MV-4-11 (cell line): ENCODE measurements at regions not wholly inside any gene's neighbourhood (a gene's known extent, or its start where the extent isn't known, plus 50 kb on each side); places are given as distances from the start of the nearest gene placed in this dataset.
"Not testable (repeated sequence)": the region's sequence is repeated elsewhere in the genome, so short reads cannot be mapped to it uniquely, and the experiment has no call there.

Experiments
- DNase-seq: peaks from one replicate; lab custom pipeline; 2025; lab: John Stamatoyannopoulos, UW

DNA sequence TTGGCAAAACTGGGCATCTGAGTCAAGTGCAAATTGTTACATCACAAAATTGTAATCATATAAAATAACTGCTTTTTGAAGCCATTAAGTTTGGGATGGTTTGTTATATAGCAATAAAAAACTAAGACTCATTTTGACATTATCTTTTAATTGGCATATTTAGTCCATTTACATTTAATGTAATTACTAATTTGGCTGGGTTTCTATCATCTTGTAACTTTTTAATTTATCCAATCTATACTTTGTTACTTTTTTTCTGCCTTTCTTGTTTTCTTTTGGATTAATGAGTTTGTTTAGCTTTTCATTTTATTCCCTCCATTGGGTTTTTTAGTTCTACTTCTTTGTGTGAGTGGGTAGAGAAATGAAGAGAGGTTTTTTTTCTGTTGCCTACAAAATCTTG is 76.3 kb downstream of the DRAM2 start:
- no peak for DNase-seq

DNA sequence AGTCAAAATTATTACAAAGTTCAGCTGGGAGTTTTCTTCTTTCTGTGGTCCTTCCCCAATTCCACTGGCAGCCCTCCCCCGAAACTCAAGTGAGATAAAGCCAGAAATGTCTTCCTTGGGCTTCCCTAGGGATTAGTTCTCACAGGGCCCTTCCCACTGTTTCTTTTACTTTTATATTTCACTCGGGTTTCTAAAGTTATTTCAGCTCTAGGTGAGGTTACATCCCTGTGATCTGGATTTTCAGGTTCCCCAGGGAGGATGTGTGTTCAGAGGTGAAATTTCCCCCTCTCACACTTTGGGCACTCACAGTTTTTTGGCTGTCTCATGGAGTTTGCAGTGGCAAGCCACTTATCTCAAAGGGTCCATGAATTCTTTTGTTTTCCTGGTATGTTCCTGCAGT is 77.3 kb downstream of the DRAM2 start:
- DNase-seq, result no peak

DNA sequence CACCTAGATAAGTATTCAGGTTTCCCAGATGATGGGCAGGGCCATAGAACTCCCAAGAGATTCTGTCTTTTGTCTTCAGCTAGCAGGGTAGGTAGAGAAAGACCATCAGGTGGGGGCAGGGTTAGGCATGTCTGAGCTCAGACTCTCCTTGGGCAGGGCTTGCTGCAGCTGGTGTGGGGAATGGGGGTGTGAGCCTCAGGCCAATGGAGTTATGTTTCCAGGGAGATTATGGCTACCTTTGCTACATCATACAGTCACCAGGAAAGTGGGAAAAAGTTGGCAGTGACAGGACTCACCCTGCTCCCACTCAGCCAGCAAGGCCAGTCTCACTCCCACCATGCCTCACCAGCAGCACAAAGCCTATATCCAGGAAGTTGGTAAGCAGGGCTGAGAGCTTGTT is 77.8 kb downstream of the DRAM2 start:
- no peak for DNase-seq

DNA sequence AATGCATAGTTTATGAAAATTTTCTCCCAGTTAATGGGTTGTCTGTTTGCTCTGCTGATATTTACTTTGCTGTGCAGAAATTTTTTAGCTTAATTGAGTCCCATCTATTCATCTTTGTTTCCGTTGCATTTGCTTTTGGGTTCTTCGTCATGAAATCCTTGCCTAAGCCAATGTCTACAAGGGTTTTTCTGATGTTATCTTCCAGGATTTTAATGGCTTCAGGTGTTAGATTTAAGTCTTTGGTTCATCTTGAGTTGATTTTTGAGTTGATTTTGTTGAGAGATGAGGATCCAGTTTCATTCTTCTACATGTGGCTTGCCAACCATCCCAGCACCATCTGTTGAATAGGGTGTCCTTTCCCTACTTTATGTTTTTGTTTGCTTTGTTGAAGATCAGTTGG is 85.2 kb downstream of the DRAM2 start:
- DNase-seq, result no peak

DNA sequence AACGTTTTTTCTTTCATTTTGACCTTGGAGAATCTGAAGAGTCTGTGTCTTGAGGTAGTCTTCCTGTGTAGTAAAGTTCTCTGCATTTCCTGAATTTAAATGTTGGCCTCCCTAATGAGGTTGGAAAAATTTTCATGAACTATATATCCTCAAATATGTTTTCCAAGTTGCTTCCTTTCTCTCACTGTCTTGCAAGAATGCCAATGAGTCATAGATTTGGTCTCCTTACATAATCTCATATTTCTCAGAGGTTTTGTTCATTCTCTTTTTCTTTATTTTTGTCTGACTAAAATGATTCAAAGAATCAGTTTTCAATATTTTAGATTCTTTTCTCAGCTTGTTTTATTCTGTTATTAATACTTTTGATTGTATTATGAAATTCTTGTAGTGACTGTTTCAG is 87.6 kb downstream of the DRAM2 start:
- peak; percentile 9 for DNase-seq

DNA sequence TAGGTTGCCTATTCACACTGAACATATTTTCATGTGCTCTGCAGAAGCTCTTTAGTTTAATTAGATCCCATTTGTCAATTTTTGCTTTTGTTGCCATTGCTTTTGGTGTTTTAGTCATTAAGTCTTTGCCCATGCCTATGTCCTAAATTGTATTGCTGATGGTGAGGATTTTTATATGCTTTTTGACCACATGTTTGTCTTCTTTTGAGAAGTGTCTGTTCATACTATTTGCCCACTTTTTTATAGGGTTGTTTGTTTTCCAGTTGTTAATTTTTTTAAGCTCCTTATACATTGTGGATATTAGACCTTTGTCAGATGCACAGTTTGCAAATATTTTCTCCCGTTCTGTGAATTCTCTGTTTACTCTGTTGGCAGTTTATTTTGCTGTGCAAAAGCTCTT is 84.5 kb upstream of the LRIF1 start:
- DNase-seq, result not testable (repeated sequence)

DNA sequence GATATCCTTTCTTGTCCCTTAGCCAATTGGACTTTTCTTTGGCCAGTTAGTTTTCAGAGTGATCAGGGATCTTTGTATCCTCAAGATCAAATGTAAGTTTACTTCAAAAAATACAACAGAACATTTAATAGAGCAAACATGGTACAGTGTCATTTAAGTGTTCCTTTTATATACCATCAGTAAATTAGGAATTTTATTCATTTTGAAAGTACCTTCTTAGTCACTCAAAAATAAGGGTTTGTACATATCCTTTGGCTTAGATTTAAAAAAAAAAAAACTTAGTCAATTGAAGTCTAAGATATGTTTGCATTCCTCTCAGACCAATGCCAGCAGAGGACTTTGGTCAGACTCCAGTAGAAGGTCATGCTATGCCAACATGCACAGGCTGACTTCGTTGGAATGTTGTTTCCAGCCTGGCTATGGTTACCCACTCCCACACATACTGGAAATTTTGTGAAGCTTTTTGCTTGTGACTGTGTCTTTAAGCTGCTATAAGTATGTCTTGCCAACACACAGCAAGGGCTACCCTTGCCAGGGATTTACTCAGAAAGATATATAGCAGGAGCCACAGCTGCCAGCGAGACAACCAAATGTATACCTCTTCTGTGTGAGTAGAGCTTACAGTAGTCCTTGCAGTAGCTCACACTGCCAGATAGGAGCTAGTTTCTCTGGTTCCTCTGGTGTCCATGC is 81.5 kb upstream of the LRIF1 start:
- DNase-seq, result no peak

DNA sequence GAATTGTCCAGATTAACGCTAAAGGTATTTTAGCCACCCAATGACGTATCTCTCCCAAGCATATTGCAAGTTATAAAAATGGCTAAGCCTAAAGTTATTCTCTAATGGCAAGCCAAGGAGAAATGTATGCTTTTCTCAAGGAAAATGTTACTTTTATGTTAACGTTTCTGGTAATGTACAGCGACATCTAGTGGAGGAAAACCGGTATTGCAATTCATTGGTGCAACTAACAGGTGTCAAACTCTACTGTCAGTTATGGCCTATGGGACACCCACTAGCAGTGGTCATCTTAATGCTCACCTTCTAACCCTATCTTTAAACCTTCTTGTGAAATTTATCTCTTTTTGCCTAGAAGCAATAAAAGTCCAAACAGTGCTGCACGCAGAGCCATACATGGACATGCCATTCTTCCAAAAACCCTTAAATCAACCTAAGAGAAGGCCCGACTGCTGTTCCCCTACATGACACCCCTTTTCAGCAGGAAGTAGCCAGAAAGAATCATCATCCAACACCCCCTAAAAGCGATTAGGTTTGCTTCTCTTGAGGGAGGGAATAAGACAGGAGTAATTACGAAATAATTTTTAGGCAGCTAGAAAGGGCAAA is 68.7 kb upstream of the LRIF1 start:
- peak; percentile 30 for DNase-seq

DNA sequence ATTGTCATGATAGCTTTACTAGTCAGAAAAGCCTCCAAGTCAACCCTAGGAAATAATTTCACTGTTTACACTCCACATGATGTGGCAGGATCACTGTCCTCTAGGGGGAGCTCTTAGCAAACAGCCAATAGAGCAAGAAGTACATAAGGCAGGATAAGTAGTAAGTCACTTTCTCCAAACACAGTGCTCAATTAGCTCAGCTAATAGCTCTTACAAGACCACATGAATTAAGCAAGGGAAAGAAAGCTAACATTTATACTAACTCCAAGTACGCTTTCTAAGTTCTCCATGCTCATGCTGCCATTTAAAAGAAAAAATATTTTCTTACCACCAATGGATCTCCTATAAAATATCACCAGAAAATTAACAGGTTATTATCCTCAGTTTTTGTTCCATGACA is 66.9 kb upstream of the LRIF1 start:
- peak; percentile 34 for DNase-seq

DNA sequence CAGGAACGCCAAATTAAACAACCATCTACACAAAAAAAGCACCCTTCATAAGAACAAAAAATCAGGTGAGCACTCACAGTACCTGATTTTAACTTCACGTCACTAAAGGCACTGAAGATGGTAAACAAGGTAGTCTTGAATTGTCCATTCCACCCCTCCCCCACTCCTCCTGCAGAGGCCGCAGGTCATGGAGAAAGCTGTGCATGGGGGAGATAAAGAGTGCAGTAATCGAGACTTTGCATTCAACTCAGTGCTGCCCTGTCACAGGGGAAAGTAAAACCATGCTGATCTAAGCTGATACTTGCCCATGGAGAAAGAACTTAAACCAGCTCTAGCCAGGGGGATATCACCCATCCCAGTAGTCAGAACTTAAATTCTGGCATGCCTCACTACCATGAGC is 61.4 kb upstream of the LRIF1 start:
- DNase-seq, result no peak

DNA sequence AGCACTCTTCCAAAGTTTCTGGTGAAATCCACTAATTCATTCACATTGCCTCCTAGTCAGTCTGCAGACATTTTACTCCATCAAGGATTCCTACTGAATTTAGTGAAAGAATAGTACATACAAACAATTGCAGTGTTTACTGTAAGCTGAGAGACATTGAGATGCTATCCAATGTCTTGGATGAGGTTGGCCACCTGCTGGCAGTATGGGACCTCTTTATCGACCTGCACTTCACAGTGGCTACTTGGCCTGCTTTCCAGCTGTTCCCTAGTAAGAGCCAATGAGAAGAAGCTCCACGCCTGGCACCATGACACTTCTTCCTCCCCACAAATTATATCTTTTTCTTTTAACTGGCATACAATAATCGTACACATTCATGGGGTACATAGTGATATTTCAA is 51.5 kb upstream of the LRIF1 start:
- DNase-seq, result no peak
